Mesenteric fat pad (tissue), 1 donor: ENCODE measurements at regions not wholly inside any gene's neighbourhood (a gene's known extent, or its start where the extent isn't known, plus 50 kb on each side); places are given as distances from the start of the nearest gene placed in this dataset.

Source experiments
- DNase-seq: peaks from one replicate; pipeline ENCODE4 v3.0.0-alpha.2; 2020; ENCODE audit warnings: low spot score
- donor health status: DM: yes; HTN: yes; CAD: no.

GRCh38 chr7:25391961-25392587 lies 163.8 kb upstream of the NPVF start:
- DNase-seq, result no peak

- no peak for DNase-seq
These were observed 164.5 kb upstream of the NPVF start for GRCh38 chr7:25392588-25393338.

DNA sequence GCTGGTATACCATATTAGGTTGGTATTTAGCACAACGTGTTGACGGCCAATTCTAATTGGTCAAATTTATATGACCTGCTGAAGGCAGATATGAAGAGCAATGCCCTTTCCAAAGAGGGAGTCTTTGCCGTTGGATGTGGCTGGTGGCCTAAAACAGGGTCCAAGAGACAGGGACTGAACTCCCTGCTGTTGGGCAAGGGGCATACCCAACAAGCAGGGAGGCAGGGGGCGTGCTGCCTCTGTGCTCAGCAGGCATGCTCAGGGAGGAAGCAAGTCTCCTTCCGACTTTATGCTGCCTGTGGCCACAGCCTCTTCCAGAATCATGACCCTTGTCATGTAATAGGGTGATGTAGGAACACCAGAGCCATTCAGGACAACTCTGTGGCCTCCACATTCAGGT lies 167.7 kb upstream of the NPVF start:
- no peak for DNase-seq

- DNase-seq, result no peak
These were observed 168.4 kb upstream of the NPVF start for GRCh38 chr7:25396668-25397067.

DNA sequence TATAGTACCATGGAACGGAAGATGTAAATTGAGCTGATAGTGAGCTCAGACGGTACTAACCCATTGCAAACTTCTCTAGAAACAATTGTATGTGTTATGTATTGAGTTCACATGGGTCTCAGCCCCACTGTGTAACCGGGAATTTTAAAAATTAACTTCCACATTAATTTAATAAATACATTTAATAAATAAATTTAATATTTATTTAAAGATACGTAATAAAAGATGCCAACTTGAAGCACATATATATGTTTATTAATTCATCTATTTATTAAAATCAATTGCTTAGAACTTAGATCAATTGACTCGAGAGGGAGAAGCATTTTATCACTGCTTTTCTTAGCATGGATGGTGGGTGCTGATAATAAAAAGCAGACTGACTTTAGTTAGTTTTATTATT lies 170.1 kb upstream of the NPVF start:
- no peak for DNase-seq

DNA sequence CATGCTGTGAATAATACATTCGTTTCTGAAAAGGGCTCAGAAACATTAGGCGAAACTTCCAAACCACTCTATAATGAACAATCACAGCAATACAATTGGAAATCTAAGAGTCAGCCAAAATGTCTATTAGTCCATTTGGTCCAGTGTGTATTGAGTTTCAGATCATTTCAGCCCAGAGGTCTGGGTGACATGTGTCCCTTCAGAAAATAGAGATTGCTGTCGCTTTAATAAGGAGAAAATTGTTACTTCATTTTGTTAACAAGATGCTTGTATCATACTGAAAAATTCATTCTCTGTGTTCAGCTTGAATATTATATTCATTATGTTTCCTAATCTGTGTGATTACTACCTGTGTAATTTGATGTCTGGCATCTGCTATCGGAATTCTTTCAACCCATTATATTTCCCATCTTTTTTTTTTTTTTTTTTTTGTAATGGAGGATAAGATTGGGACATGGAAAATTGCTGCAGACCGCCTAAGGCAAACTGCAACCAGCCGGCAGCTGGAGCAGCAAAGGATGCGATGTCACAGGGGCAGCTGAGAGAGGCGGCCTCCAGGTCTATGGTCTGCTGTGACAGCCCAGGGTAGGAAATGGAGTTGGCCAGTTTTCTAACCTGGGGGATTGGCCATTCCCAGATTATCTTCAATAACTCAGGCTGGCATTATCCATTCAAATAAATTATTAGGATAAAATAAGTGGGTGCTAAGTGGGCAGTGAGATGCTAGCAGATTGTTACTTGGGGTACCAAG lies 170.9 kb upstream of the NPVF start:
- DNase-seq, result no peak

DNA sequence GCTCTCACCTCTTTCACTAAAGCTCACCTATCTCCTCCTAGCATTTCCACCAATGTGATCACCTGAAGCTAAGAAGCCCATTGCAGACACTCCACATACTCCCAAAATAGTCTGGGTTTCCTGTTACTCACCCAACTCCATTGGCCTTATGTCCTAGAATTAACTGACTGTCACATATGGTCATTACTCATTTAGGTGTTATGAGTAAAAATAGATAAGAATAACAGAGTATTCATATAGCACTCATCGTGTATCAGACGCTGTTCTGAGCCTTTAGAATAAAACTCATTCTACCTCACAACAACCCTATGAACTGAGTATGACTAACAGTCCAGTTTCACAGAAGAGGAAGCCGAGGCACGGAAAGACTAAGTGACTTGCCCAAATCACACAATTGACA lies 174.2 kb upstream of the NPVF start:
- DNase-seq, result no peak

- DNase-seq, result no peak
These were observed 177.4 kb upstream of the NPVF start for GRCh38 chr7:25405736-25406135.

DNA sequence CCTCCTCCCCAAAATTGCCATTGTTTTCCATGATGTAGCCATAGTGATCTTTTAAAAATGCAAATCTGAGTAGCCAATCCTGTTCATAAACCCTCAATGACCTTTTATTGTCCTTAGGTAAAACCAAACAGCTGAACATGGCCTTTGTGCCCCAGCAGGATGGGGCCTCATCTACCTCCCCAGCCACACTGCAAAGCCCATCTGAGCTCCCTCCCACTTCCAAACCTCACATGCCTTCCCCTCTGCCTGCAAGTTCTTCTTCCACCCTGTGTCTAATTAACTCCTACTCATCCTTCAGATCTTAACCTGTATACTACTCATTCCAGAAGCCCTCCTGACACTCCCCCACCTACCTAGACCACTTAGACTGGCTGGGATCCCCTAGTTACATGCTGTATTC lies 178.8 kb upstream of the NPVF start:
- DNase-seq, result no peak

DNA sequence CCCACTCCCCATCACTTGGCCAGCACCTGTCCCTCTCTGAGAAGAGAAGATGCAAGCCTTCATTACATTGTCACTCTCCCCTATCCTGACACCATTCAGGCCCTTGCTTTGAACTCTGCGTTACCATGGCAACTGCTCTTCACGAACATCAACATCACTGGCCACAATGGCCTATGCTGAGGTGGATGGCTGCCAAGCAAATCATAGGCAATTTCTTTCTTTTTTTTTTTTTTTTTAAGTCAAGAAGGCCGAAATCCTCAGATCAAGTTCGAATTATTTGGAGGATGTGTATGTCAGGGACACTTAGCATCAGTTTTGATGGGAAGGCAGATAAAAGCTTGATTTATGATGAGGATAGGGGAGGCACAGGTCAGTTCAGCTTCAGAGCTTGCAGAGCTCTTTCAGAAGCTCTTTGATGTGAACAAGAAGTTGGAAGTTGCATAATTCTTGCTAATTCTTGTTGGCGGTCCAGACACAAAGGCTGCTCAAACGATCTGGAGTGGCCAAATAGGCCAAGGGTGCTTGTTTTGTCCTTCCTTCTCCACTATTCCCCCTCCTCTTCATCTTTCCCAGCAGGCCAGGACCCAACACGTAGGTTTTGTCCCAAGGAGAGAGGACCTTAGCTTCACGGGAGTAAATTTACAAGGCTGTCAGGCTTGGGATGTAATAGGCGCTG lies 179.9 kb upstream of the NPVF start:
- no peak for DNase-seq

GRCh38 chr7:25408876-25409275 lies 180.6 kb upstream of the NPVF start:
- no peak for DNase-seq

DNA sequence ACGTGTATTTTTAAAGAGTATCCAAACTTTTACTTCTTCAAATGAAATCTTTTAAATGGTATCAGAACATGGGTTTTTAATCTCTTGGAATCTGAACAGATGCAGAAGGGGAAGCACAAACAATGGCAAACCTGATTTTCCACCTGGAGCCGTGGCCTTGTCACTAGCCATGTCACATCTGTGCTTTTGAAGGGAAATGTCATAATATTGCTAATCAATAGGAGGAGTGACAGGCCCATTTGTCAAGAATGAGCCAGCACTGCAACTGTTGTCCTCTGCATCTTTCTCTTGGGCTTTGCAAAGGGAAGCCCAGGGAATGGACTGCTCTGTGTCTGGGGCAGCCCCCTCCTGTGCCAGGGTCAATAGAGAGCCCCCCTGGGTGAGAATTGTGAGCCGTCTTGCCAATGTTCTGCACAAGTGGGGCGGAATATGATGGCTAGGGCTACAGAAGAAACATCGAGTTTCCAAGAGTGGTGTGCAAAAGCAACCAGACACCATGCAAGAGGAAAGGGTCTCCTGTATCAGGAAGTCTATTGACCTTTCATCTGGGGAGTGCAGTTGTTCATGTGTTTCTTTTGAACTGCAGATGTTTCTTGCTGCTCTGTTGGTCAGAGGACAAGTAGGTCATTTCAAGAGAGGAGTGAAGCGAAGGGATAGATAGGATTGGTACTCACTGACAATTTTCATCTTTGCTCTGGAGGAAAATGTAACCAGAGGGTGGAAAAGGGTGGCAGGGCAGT lies 181.8 kb upstream of the NPVF start:
- DNase-seq, result no peak

GRCh38 chr7:25420771-25421170 lies 192.5 kb upstream of the NPVF start:
- no peak for DNase-seq

GRCh38 chr7:25424113-25424512 lies 195.8 kb upstream of the NPVF start:
- no peak for DNase-seq

- DNase-seq, result no peak
These were observed 196.6 kb upstream of the NPVF start for GRCh38 chr7:25424855-25425254.

GRCh38 chr7:25427721-25428120 lies 199.4 kb upstream of the NPVF start:
- no peak for DNase-seq

DNA sequence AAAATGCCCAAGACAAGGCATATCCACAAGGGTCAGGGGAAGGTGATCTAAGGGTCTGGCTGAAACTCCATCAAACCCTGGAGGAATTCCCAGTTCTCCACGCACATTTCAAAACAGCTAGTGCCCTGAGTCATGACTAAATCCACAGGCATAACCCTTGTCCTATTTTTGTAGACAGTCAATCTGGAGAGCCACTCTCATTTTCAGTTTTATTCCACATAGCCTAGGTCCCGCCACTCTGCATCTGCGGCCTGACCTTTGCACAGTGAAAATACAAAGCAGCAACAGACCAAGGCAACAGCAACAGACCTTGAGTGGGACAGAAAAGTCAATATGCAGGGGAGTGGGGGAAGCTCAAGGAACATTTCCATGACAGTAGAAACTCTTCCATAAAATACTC lies 201.4 kb upstream of the NPVF start:
- no peak for DNase-seq

- DNase-seq, result no peak
These were observed 202.1 kb upstream of the NPVF start for GRCh38 chr7:25430200-25430931.

DNA sequence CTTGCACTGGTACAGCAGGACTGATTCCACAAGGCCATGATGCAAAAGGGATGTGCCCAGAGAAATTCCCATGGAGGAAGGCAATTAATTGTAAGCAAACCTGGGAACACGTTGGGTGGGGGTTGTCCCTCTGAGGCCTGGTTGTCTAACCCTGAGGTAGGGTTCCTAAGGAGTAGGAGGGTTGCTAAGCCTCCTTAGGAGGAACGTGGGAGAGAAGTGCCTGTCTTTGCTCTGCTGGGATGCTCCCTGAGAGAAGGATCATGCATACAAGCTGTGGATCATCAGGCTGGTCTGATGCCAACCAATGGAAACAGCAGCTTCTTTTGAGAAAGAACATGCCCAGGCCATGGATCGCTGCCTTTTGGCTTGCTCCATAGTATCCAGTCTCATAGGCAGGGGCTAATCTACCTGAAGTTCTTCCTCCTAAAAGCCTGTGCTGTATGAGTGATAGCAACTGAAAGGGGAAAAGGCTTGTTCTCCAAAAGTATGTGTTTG lies 203.7 kb upstream of the NPVF start:
- DNase-seq, result no peak

GRCh38 chr7:25432807-25433206 lies 204.5 kb upstream of the NPVF start:
- DNase-seq, result no peak
